HK-2 (cell line): ENCODE measurements at regions not wholly inside any gene's neighbourhood (a gene's known extent, or its start where the extent isn't known, plus 50 kb on each side); places are given as distances from the start of the nearest gene placed in this dataset.

Experiments used
- DNase-seq: peaks from one replicate; pipeline ENCODE4 v3.0.0-alpha.2; 2018; ENCODE audit not compliant: unreplicated experiment

DNA sequence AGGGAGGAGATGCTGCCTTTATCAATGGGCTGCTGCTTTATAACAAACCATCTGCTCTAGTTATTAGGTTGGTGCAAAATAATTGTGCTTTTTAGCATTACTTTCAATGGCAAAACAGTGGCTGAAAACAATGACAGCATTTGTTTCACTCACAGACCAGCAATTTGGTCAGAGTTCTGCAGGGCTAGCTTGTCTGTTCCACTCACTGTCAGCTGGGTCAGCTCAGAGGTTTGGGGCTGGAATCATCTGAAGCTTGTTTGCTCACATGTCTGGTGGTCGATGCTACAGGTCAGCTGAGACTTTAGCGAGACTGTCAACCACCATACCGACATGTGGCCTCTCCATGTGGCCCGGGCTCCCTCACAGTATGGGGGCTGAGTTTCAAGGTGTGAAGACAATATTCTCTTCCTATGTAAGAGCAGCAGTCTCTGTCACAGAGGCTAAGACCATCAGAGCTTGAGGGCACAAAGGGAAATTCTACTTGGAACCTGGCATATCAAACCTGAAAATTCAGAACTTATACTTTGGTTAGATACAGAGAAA is 81.3 kb upstream of the LIMCH1 start:
- no peak for DNase-seq

DNA sequence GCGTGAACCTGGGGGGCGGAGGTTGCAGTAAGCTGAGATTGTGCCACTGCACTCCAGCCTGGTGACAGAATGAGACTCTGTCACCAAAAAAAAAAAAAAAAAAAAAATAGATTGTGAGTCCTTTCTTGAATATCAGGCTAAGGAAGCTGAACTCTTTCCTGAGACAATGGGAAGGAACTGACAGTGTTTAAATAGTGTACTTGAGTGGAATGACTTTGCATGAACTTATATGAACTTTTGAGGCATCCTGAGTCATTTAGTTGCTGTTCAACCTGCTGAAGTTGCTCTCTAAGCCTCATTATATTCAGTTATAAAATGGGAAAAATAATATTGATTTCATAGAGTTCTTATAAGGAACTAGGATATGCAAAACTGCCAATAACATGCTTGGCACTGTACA is 79.3 kb upstream of the LIMCH1 start:
- DNase-seq = no peak

DNA sequence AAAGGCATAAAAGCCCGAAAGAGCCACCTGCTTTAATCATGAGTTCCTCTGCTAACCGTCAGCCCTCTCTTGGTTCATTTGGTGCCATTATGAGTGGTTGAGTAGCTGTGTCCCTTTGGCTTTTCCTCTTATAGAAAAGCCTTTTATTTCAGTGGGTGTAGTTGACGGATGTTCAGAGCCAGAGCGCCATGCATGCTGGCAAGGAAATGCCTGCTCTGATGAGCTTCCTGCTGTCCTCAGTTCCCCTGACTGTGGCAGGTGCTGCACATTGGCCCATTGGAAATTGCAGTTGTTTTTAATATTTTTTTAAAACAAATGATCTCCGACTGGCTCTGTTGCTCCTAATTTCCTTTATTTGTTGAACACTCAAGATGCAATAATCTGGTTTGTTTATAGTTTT is 77.3 kb upstream of the LIMCH1 start:
- DNase-seq = no peak

- DNase-seq = no peak
Measured at GRCh38 chr4:41461780-41462307, 76.1 kb upstream of the LIMCH1 start.

GRCh38 chr4:41465146-41465761 is 72.7 kb upstream of the LIMCH1 start:
- DNase-seq = no peak

- no peak for DNase-seq
Measured at GRCh38 chr4:41466249-41466648, 71.7 kb upstream of the LIMCH1 start.

- DNase-seq = no peak
Measured at GRCh38 chr4:41468122-41468521, 69.8 kb upstream of the LIMCH1 start.

DNA sequence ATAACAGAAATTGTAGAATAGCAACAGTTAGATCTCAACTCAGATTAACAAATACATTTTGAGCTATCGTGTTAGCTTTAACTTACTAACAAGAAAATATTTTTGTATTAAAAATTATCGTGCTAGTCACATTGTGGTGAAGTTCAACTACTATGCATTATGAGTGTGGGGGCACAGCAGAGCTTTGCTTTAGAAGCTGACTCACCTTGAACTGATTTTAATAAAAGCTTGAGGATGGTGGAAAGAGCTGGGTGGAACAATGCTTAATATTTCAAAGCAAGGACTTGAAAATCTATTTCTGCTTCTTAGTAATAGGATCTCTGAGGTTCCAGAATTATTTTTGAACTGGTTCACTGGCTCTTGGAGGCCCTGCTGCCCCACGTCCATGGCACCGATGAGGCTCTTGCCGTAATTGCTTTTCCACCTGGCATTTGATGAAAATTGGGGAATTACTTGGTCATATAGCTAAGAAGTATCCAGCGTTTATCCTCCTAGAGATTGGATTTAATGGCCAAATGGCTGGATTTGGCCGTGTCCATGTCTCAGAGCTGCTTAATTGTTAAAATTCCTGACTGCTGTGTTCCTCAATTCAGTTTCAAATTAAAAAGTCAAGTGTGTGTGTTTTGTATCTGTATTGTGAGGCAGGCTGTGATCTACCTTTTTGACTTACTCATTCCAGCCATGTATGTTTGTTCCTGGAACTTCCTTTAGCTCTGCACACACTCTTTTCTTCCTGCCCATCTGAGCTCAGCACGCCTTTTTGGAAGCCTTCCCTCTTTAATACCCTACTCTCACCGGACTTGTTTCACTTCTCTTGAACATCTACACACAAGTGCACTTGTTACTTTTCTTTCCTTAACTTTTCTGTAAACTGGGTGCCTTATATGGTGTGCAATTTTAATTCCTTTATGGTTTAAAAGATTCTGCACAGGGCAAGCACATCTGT is 66.6 kb upstream of the LIMCH1 start:
- no peak for DNase-seq

- DNase-seq = no peak
Measured at GRCh38 chr4:41472081-41472480, 65.9 kb upstream of the LIMCH1 start.

DNA sequence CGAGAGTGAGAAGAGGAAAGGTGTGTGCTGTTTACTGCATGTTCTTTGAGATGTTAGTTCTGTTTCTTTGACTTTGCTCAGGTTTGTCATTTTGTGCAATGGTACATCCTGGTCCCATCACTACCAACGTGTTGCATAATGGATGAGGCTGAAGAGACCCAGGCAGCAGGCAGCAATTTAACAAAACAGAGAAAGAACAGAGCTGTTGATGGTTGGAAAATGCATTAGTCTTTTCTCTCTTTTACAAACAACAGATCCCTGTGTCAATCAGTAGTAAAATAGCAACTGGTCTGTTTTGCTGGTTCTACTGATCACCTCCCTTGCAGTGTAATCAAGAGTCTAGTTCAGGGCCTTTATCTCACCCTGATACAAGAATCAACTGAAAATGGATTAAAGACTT is 64.8 kb upstream of the LIMCH1 start:
- DNase-seq = no peak

- no peak for DNase-seq
Measured at GRCh38 chr4:41475402-41475801, 62.6 kb upstream of the LIMCH1 start.

- no peak for DNase-seq
Measured at GRCh38 chr4:41476310-41476885, 61.6 kb upstream of the LIMCH1 start.

DNA sequence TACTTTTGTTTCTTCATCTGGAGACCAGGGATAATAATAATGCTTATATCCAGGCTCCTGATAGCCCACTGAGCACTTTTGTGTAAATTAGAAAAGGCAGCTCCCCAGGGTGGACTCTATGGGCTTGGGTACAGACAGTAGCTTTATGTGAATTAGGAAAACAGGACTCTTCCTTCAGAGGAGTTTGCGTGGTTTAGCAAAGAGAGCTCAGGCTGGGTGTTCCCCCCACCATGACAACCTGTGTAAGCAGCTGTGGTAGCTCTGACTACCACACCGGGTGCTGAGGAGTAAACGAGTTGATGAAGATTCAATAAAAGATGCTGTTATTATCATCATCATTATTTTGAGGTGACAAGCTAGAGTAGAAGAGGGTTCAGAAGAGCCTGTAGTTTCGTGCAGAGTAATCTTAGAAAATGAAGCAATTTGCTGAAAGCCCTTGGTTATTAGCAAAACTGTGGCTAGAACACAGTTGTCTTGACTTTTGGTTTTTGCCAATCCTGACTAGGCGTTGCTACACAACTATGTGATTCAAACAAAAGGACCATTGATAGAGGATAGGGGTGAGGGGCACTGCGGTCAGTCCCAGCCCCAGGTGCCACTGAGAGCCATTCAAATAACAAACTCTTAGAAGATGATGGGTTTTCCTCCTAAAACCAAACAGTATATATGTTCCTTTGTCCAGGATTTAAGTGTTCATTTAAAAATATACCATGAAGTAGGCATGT is 60.6 kb upstream of the LIMCH1 start:
- DNase-seq = no peak

GRCh38 chr4:41478518-41478917 is 59.4 kb upstream of the LIMCH1 start:
- DNase-seq = no peak

DNA sequence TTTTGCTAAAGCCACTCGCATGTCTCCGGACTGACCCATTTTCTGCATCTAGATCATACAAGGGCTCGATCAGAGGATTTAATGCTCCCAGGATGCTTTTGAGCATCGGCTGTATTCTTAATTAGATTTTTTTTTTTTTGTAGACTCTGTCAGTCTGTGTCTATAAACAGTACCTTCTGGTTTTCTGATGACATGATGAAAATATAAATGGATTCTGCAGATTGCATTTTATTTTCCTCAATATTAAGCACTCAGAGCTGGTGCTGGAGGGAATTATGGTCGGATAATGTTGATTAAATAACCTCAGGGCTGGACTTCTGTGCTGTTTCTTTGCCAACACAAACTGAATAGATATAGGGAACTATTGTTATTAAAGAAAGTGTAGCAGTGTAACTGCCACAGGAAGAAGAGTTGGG is 57.1 kb upstream of the LIMCH1 start:
- no peak for DNase-seq

DNA sequence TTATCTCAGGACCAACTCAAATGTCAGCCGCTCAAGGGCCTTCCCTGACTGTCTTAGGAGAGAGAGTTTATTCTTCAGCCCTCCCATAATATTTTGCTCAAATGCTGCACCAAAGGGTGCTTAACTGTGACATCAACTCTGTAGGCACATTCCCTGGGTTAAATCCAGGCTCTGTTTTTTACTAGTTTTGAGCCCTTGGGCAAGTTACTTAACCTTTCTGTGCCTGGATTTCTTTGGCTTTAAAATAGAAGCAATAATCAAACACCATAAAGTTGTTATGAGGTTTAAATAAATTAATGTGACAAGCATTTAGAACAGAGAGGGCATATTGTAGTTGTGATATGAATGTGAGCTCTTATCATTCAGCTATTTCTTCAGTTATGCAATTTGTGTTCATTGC is 54.2 kb upstream of the LIMCH1 start:
- DNase-seq = no peak

DNA sequence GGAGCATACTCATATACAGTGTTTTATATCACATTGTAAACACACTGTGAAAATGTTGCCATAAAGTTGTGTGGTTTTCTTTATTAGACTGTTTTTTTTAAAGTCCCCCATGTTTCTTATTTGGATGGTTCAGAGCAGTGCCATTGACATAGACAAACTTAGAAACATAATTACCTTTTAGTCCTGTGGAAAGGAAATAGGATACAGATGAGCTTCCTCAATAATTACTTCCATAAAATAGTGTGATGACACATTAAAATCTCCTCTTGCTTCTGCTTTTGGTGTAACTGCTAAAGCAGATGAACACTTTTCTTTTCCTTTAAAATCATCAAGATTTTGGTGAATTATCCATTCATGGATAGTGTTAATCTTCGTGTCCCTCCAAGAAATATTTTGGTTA is 52.9 kb upstream of the LIMCH1 start:
- DNase-seq = no peak

DNA sequence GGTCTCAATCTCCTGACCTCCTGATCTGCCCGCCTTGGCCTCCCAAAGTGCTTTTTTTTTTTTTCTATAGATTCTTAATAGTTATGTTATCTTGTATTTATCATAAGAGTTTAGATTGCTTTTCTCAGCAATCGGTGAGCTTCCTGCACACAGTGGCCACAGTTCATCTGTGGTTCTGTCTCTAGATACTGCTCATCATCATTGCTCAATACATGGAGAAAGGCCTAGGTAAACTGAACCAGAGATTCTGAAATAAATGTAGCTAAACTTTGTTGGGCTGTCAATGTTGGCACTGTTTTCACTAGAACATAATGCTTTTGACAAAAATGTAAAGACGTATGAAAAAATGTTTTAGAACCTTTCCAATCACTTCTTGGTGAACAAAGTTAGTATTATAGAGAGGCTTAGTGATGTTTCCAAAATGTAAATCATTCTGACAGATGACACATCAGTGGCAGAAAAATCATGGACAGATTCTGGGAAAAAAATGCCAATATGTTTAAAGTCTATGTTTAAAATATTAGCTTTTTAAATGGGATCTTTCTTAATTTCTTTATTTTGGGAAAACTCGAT is 50.0 kb upstream of the LIMCH1 start:
- no peak for DNase-seq
